Glomerular visceral epithelial cell (primary cell): ENCODE measurements at regions not wholly inside any gene's neighbourhood (a gene's known extent, or its start where the extent isn't known, plus 50 kb on each side); places are given as distances from the start of the nearest gene placed in this dataset.
"Not testable (repeated sequence)": the region's sequence is repeated elsewhere in the genome, so short reads cannot be mapped to it uniquely, and the experiment has no call there.

Experiments
- DNase-seq: peaks from one replicate; pipeline ENCODE4 v3.0.0-alpha.2; 2016; ENCODE audit errors: extremely low spot score

GRCh38 chr1:206256935-206257334 lies 53.6 kb downstream of the SRGAP2 start:
- DNase-seq: not testable (repeated sequence)

GRCh38 chr1:206261473-206261872 lies 58.1 kb downstream of the SRGAP2 start:
- DNase-seq: not testable (repeated sequence)

- DNase-seq: not testable (repeated sequence)
These were observed 59.1 kb downstream of the SRGAP2 start for GRCh38 chr1:206262424-206262823.

GRCh38 chr1:206264916-206265315 lies 61.6 kb downstream of the SRGAP2 start:
- not testable (repeated sequence) for DNase-seq

- DNase-seq: not testable (repeated sequence)
These were observed 67.8 kb downstream of the SRGAP2 start for GRCh38 chr1:206271153-206271552.

GRCh38 chr1:206273104-206273503 lies 69.8 kb downstream of the SRGAP2 start:
- not testable (repeated sequence) for DNase-seq

- DNase-seq: not testable (repeated sequence)
These were observed 72.8 kb downstream of the SRGAP2 start for GRCh38 chr1:206276143-206276542.

GRCh38 chr1:206278683-206279082 lies 75.3 kb downstream of the SRGAP2 start:
- DNase-seq: peak; percentile 0

- not testable (repeated sequence) for DNase-seq
These were observed 77.3 kb downstream of the SRGAP2 start for GRCh38 chr1:206280683-206281082.

- not testable (repeated sequence) for DNase-seq
These were observed 78.7 kb downstream of the SRGAP2 start for GRCh38 chr1:206281912-206282654.

GRCh38 chr1:206285024-206285960 lies 82.0 kb downstream of the SRGAP2 start:
- not testable (repeated sequence) for DNase-seq

- DNase-seq: not testable (repeated sequence)
These were observed 84.4 kb downstream of the SRGAP2 start for GRCh38 chr1:206287759-206288158.

- not testable (repeated sequence) for DNase-seq
These were observed 85.1 kb downstream of the SRGAP2 start for GRCh38 chr1:206288453-206288852.

GRCh38 chr1:206297145-206298031 lies 94.0 kb downstream of the SRGAP2 start:
- not testable (repeated sequence) for DNase-seq

- not testable (repeated sequence) for DNase-seq
These were observed 94.7 kb downstream of the SRGAP2 start for GRCh38 chr1:206298032-206298392.

- DNase-seq: not testable (repeated sequence)
These were observed 95.9 kb downstream of the SRGAP2 start for GRCh38 chr1:206299181-206299791.

GRCh38 chr1:206299942-206300341 lies 96.6 kb downstream of the SRGAP2 start:
- not testable (repeated sequence) for DNase-seq

- peak; percentile 5 for DNase-seq
These were observed 98.7 kb downstream of the SRGAP2 start for GRCh38 chr1:206302056-206302455.

- DNase-seq: not testable (repeated sequence)
These were observed 104.1 kb downstream of the SRGAP2 start for GRCh38 chr1:206307442-206307841.

GRCh38 chr1:206310948-206311347 lies 107.6 kb downstream of the SRGAP2 start:
- DNase-seq: not testable (repeated sequence)
